ENCODE measurements at regions not wholly inside any gene's neighbourhood (a gene's known extent, or its start where the extent isn't known, plus 50 kb on each side); places are given as distances from the start of the nearest gene placed in this dataset.

- TF ChIP-seq GATA2 (IDR thresholded peaks at IDR 0.05; ENCODE audit: low read depth, low read length) (no peak), GATA3 (IDR thresholded peaks at IDR 0.05; ENCODE audit: low read depth, low read length) (no peak)
Measured at GRCh38 chr13:76116751-76117360, 480.7 kb downstream of the LMO7 start.

- TF ChIP-seq GATA2 (IDR thresholded peaks at IDR 0.05; ENCODE audit: low read depth, low read length): no peak
- TF ChIP-seq GATA3 (IDR thresholded peaks at IDR 0.05; ENCODE audit: low read depth, low read length): no peak
Measured at GRCh38 chr13:76106763-76107162, 470.6 kb downstream of the LMO7 start.

- TF ChIP-seq GATA3 (IDR thresholded peaks at IDR 0.05; ENCODE audit: low read depth, low read length) (no peak), GATA2 (IDR thresholded peaks at IDR 0.05; ENCODE audit: low read depth, low read length) (no peak)
Measured at GRCh38 chr13:76094645-76095044, 458.5 kb downstream of the LMO7 start.

DNA sequence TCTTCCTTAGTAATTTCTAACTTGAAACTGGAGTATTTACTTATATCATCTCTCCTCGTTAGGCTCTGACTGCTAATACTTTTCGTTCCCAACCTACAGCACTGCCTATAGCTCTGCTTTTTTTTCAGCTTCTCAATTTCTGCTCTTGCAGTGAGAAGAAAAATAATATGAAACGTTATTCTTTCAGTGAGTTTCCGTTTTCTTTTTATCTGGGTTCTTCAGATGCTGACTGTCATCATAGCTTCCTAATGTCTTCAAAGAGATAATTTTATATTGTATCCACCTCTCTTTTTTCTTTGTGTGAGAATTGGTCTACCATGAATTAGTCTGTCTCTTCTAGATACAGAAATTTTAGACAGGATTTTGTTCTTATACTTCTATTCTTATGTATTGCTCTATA lies 454.9 kb downstream of the LMO7 start:
- TF ChIP-seq GATA3 (IDR thresholded peaks at IDR 0.05; ENCODE audit: low read depth, low read length) (no peak), GATA2 (IDR thresholded peaks at IDR 0.05; ENCODE audit: low read depth, low read length) (no peak)

GRCh38 chr13:76086729-76087128 lies 450.6 kb downstream of the LMO7 start:
- no peak for TF ChIP-seq GATA3 (IDR thresholded peaks at IDR 0.05; ENCODE audit: low read depth, low read length)
- no peak for TF ChIP-seq GATA2 (IDR thresholded peaks at IDR 0.05; ENCODE audit: low read depth, low read length)

GRCh38 chr13:76067850-76068249 lies 431.7 kb downstream of the LMO7 start:
- TF ChIP-seq GATA3 (IDR thresholded peaks at IDR 0.05; ENCODE audit: low read depth, low read length) (no peak), GATA2 (IDR thresholded peaks at IDR 0.05; ENCODE audit: low read depth, low read length) (no peak)

- TF ChIP-seq GATA3 (IDR thresholded peaks at IDR 0.05; ENCODE audit: low read depth, low read length) (no peak), GATA2 (IDR thresholded peaks at IDR 0.05; ENCODE audit: low read depth, low read length) (no peak)
Measured at GRCh38 chr13:76053181-76053580, 417.1 kb downstream of the LMO7 start.

DNA sequence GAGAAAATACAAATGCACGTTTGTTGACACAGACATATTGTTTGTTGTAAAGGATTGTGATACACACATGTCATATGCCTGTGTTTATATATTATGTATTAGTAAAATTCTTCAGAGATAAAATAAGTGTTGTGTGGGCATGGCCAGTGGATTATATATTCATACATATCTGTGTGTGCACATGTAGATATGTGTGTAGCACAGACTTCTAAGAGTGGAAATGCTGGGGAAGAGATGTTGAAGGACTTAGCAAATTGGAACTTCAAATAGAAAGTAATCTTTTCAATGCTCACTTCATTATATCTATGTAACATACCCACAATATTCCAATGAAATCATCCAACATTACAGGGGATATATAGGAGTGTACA lies 413.2 kb downstream of the LMO7 start:
- TF ChIP-seq GATA3 (IDR thresholded peaks at IDR 0.05; ENCODE audit: low read depth, low read length) (no peak), GATA2 (IDR thresholded peaks at IDR 0.05; ENCODE audit: low read depth, low read length) (no peak)

DNA sequence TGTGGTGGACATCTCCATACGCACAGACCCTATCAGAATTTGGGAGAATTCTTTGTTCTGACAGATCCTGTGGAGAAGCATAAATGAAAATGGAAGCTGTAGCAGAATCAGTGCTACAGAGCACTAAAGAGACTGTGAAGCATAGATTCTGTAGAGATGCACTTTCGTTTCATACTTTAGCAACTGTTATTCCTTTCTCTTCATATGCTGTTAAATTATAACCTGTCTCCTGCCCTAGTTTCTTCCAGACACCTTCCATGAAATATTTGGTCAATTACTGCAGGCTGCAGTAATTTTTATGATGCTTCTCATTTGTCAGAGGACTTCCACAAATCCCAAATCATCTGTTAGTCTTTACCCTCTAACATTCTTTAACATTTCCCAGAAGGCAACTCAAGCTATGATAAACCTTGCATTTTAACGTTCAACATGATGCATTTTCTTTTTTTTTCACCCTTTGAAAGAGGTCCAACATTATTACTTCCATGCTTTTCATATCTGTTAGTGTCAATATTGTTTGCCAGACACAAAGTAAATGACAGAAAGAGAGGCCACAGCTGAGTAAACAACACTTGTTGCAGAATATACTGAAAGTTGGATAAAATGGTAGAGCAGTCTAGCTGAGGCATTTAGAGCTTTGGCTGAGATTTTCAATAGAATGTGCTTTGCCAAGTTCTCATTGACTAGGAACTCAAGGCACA lies 412.7 kb downstream of the LMO7 start:
- TF ChIP-seq GATA3 (IDR thresholded peaks at IDR 0.05; ENCODE audit: low read depth, low read length) (no peak), GATA2 (IDR thresholded peaks at IDR 0.05; ENCODE audit: low read depth, low read length) (no peak)

- TF ChIP-seq GATA2 (IDR thresholded peaks at IDR 0.05; ENCODE audit: low read depth, low read length) (no peak), GATA3 (IDR thresholded peaks at IDR 0.05; ENCODE audit: low read depth, low read length) (no peak)
Measured at GRCh38 chr13:76048131-76048530, 412.0 kb downstream of the LMO7 start.

DNA sequence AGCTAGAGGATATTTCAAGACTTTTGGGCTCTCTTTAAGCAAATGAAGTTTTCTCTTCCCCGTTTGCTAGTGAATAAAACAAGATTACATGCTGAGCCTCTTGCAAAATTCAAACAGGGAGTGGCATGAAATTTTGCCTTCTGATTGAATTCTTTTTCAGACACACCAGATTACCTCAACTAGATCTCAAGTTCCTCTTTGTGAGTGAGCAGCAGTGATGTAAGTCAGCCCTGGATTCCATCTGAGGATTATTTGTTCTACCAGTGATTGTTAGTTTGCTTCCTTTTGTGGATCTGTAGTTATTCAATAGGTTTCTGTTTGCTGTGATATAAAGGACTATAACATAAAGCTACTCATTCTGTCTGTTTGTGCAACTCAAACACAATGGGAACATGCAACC lies 407.7 kb downstream of the LMO7 start:
- no peak for TF ChIP-seq GATA2 (IDR thresholded peaks at IDR 0.05; ENCODE audit: low read depth, low read length)
- TF ChIP-seq GATA3 (IDR thresholded peaks at IDR 0.05; ENCODE audit: low read depth, low read length): no peak

GRCh38 chr13:76038920-76039716 lies 403.0 kb downstream of the LMO7 start:
- TF ChIP-seq GATA2 (IDR thresholded peaks at IDR 0.05; ENCODE audit: low read depth, low read length): no peak
- no peak for TF ChIP-seq GATA3 (IDR thresholded peaks at IDR 0.05; ENCODE audit: low read depth, low read length)

- no peak for TF ChIP-seq GATA3 (IDR thresholded peaks at IDR 0.05; ENCODE audit: low read depth, low read length)
- TF ChIP-seq GATA2 (IDR thresholded peaks at IDR 0.05; ENCODE audit: low read depth, low read length): no peak
Measured at GRCh38 chr13:76036176-76036575, 400.0 kb downstream of the LMO7 start.

GRCh38 chr13:76035711-76036110 lies 399.6 kb downstream of the LMO7 start:
- TF ChIP-seq GATA3 (IDR thresholded peaks at IDR 0.05; ENCODE audit: low read depth, low read length) (no peak), GATA2 (IDR thresholded peaks at IDR 0.05; ENCODE audit: low read depth, low read length) (no peak)

DNA sequence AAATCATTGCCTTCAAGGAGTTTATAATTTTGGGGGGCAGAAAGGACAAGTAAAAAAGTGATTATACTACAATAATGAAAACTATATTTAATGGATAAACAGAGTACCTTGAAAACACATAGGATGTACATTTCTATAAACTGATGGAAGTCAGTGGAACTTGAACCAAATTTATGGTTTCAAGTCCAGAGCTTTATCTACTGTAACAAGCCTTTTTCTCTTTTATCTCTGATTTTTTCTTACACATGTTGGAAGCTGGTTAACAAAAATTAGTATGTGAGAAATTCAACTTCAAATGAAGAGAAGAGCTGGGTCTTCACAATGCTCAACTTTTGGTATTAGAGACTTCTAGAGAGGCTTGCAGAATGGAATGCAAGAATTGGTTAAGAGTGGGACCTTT lies 393.6 kb downstream of the LMO7 start:
- TF ChIP-seq GATA3 (IDR thresholded peaks at IDR 0.05; ENCODE audit: low read depth, low read length): no peak
- TF ChIP-seq GATA2 (IDR thresholded peaks at IDR 0.05; ENCODE audit: low read depth, low read length): no peak
